H7 (cell line): ENCODE measurements at regions not wholly inside any gene's neighbourhood (a gene's known extent, or its start where the extent isn't known, plus 50 kb on each side); places are given as distances from the start of the nearest gene placed in this dataset.

Experiments used
- DNase-seq: peaks from one replicate; pipeline ENCODE4 v3.0.0; 2012
- H3K27me3 ChIP-seq: 2 replicates; pipeline ENCODE4 v1.6.0; 2011; ENCODE audit warnings: mild to moderate bottlenecking, low read length; ENCODE audit not compliant: control insufficient read depth, insufficient read depth
- H3K36me3 ChIP-seq: replicated peaks from 2 replicates; pipeline ENCODE4 v1.5.1; 2011; ENCODE audit warnings: low read length; ENCODE audit not compliant: control insufficient read depth, insufficient read depth
- H3K4me3 ChIP-seq: 2 replicates; pipeline ENCODE4 v1.5.1; 2011; ENCODE audit warnings: low read depth, mild to moderate bottlenecking, control low read depth, low read length, moderate library complexity; ENCODE audit not compliant: insufficient read depth

DNA sequence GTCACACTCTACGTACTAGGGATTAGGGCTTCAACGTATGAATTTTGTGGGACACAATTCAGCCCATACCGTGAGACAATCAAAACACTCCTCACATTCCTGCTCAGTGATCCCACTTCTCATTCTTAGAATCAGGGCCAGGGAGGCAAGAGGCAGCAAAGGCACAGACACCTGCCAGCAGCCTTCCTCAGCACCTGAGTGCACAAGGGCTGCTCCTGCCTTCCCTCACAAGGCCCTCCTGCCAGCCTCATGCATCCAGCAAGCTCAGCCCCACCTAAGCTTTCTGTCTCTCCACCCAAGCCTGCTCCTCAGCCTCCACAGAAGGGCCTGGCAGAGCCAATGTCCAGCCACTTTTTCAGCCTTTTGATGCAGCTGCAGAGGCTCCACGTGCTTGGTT lies 141.6 kb downstream of the SP3 start:
- no peaks in the 10 kb centered on the region for H3K36me3 ChIP-seq
- no peak overlapping the region for H3K4me3 ChIP-seq
- no peaks in the 10 kb centered on the region for H3K27me3 ChIP-seq
- DNase-seq, result no peak

DNA sequence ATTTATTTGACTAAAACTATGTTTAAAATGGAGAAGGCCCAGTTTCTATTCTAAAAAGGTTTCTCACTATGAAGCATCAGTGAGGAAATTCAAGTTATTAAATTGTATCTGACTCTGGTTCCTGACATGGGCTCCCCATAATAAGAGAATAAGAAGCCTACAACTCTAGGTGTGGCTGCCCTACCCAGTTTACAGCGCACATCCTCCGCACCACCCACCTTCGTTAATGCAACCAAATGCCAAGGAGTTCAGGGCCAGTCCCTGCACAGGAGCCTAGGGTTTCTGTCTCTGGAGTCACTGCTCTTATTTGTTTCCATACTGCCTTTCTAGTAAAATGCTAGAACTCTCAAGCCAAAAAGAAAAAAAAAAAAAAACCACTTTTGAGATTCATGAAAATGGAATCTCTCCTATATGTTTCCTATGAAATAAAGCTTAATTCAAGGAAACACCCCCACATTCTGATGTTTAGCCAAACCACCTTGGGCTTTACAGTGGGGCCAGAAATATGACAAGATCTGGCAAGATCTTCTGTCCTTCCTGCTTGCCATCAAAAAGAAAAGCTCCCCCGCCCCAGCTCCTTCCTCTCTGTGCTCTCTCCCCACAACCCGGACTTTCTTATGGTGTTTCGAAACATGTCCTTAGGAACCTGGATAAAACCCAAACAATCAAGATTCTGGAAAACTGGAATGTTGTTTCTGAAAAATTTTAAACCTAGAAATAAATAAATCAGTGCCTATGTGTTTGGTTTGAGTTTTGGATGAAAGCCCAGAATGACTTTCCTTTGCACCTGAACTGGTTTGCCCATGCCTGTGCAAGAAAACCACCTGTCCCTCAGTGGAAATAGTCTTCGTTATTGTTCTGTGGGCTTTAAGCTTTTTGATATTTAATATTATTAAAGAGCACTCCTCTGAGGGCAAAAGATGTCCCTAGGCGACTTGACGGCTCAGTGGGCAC lies 136.7 kb downstream of the SP3 start:
- Histone ChIP-seq H3K27me3 (no peaks in the 10 kb centered on the region), H3K4me3 (no peak overlapping the region), H3K36me3 (no peaks in the 10 kb centered on the region)
- no peak for DNase-seq

DNA sequence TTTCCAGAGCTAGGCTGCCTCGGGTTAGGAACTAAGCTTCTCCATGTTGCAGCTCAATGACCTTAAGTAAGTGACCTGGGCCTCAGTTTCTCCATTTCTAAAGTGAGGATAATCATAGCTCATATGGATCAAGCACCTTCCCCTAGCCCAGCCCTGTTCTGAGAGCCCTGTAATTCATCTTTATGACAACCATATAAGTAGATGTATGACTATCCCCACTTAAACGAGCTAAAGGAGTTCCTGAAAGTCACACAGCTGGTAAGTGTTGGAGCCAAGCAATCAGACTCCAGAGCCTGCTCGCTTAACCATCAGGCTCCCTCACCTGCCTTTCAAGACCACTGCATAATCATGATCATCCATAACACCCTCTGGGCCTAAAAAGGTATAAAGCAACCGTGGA lies 135.4 kb downstream of the SP3 start:
- Histone ChIP-seq H3K4me3 (no peak overlapping the region), H3K27me3 (no peaks in the 10 kb centered on the region), H3K36me3 (no peaks in the 10 kb centered on the region)
- no peak for DNase-seq

DNA sequence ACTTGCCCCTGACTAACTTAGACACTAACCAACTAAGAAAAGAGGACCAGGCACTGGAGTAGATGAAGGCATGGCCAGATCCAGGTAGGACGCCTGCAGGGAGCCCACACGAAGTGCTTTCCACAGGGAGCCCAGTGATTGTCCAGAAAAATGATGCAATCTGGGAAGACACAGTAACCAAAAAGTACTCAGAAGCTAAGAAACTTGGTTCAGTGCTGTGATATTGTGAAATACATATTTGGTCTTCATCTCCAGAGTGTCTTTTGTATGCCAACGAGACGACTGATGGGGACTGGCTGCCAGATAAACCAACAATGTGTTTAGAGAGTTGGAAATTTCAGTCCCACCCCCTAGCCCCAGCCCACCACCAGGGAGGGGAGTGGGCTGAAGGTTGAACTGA lies 135.0 kb downstream of the SP3 start:
- Histone ChIP-seq H3K4me3 (no peak overlapping the region), H3K36me3 (no peaks in the 10 kb centered on the region), H3K27me3 (no peaks in the 10 kb centered on the region)
- no peak for DNase-seq

DNA sequence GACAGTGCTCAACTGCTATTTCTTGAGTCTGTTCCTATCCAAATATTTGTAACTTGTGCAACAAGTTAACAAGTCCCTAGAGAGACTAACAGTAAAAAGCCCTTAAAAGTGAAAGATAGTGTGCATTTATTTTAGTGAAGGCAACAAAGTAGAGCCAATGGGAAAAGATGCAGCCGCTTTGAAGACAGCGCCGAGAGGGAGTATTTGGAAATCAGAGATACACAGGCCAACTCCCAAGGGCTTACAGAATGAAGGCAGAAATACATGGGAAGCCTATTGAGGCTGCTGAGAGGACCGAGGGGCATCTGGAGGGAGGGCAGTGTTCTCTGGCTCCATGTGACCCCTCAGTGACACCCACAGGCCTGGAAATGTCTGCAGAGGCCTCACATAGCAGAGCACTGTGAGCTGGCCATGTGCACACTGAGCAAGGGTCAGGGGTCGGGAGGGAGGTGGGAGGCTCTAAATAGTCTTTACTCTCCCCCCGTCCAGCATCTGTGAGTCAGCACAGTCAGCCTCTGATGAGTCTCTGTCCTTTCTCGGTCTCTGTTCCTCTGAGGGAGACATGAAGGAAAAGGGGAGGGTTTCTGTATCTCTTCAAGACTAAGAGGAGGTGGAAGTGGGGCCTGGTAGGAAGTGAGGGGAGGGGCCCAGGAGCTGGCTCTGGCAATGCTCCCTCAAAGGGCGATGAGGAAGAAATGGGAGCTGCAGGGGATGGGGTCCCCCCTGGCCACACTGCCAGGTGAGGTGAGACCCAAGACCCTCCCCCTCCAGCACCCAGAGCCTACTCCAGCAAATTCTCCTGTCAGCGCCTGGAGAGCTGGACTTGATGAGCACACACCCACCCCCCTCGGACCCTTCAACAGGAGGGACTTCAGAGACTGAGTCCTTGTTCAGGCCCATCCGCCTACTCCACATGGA lies 133.6 kb downstream of the SP3 start:
- Histone ChIP-seq H3K4me3 (no peak overlapping the region), H3K36me3 (no peaks in the 10 kb centered on the region), H3K27me3 (no peaks in the 10 kb centered on the region)
- no peak for DNase-seq

DNA sequence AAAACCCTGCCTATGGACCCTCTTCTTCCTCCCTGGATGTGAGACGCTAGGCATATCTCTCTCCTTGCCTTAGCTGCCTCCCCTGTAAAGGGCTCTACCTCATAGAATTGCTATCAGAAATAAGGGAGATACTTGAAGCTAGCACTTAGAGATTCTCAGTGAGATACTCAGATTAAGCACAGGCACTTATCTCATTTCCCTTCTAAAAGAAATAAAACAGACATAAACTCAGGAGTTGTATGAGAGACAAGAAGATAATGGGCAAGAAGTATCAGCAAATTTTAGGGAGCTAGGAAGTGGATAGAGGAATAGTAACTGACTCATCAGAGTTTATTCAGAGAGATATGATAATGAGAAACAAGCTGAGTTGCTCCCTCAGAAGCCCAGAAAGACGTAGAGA lies 131.0 kb downstream of the SP3 start:
- H3K27me3 ChIP-seq, result no peaks in the 10 kb centered on the region

DNA sequence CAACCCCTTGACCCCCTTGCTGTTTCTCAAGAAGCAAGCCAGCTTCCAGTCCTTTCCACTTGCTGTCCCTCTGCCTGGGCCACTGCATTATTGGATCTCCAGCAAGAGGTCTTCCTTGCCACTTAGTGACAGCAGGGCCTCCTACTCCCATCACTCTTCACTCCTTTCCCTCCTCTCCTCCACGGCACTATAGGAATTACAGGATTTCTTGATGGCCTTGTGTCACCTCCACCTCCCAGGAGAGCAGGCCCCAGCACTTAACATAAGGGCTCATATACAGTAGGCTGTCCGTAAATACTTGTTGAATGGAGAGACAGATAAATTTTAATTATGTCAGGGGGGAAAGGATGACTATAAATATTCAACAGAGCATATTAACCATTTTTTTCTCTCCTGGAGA lies 129.4 kb downstream of the SP3 start:
- H3K36me3 ChIP-seq, result no peaks in the 10 kb centered on the region
- DNase-seq, result no peak
- H3K27me3 ChIP-seq, result no peaks in the 10 kb centered on the region
- H3K4me3 ChIP-seq, result no peak overlapping the region

More for the DNA sequence above, 131.0 kb downstream of the SP3 start:
- Histone ChIP-seq H3K36me3 (no peaks in the 10 kb centered on the region), H3K4me3 (no peak overlapping the region)
- no peak for DNase-seq

DNA sequence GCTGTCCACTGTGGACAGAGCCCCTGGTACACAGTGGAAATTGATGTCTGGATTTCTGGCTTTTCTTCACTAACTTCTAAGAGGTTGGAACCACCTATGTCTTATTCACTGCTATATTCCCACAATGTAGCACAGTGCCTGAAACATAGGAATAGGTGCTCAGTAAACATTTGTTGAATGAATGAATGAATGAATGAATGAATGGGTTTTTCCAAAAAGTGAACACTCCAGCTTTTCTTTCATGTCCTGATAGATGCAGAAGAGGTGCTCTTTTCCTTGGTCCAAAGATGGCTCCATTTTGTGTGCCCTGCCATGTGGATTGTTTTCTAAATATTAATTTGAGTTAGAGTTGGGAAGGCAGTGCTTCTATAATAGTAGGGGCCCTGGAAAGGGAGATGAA lies 124.1 kb downstream of the SP3 start:
- no peak for DNase-seq
- H3K36me3 ChIP-seq, result no peaks in the 10 kb centered on the region
- no peaks in the 10 kb centered on the region for H3K27me3 ChIP-seq
- no peak overlapping the region for H3K4me3 ChIP-seq

DNA sequence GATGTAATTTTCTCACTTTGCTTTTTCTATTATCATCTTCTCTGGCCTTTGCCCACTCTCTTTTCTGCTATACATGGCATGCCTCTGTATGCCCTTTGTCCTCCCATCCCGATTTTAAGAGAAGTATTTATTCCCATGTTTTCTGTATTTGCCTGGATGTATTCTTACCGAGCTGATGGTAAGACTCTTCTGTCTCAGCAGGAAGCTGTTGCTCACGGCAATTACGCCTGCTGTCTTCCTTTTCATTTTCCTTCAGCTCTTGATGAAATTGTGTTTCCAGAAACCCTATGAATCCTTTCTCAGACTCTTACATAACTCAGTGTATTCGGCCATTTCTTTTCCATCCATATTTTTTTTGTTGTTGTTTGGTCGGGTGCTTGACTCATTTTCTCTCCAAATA lies 121.6 kb downstream of the SP3 start:
- no peak for DNase-seq
- no peak overlapping the region for H3K4me3 ChIP-seq
- no peaks in the 10 kb centered on the region for H3K36me3 ChIP-seq
- no peaks in the 10 kb centered on the region for H3K27me3 ChIP-seq

DNA sequence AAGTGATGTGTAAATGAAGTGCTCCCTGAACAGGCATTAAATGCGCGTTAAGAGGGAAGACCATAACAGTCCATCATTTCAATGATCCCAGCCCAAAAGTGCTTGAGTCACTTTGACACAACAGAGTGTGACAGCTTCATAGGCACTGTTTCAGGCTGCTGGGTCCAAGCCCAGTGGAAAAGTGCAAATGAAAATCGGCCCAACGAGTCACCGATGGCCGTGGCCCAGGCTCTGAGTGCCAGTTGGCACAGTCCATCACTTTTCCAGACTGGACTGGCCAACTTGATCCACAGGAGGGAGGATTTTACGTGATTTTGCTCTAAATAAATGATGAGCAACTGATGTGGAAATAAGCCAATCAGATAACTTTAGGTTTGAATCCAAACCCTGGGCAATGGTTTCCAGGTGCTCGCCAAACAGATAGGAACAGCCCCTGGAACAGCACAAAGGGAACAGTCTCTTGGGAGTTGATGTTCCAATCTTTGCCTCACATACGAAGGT lies 114.0 kb downstream of the SP3 start:
- no peaks in the 10 kb centered on the region for H3K36me3 ChIP-seq
- no peaks in the 10 kb centered on the region for H3K27me3 ChIP-seq
- no peak for DNase-seq
- no peak overlapping the region for H3K4me3 ChIP-seq

DNA sequence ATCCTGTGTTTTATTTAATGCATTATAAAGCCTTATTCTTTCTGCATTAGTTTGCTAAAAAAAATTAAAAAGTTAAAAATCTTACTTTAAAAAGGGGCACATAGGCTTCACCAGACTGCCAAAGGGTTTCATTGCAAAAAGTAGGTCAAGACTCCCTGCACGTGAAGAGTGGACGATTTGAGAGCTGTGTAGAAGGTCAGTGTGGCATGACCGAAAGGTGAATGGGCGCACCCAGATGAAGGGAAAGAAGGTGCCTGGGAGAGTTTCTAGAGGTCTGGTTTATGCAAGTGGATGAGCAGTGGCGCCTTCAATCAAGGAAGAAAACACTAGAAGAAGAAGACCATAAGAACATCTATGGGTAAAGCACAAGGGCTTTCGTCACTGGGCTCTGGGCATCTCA lies 111.0 kb downstream of the SP3 start:
- Histone ChIP-seq H3K36me3 (no peaks in the 10 kb centered on the region), H3K4me3 (no peak overlapping the region), H3K27me3 (no peaks in the 10 kb centered on the region)
- DNase-seq, result no peak

DNA sequence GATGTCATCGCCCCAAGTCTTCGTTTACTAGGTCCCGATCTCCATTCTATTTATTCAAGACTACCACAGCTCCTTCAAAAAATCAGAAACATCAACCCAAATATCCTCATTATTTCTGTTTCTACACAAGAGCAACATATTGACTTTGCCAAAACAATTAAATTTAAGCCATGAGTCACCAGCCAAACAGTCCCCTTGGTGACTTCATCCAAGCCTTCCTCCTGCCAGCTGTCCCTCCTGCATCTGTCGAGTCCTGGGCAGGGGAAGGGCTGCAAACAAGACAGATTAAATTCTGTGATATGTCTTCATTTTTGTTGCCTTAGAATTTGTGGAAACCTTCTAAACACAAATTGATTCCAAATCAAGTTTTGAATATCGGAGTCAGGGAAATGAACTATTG lies 110.3 kb downstream of the SP3 start:
- Histone ChIP-seq H3K36me3 (no peaks in the 10 kb centered on the region), H3K27me3 (no peaks in the 10 kb centered on the region)
- DNase-seq, result no peak

DNA sequence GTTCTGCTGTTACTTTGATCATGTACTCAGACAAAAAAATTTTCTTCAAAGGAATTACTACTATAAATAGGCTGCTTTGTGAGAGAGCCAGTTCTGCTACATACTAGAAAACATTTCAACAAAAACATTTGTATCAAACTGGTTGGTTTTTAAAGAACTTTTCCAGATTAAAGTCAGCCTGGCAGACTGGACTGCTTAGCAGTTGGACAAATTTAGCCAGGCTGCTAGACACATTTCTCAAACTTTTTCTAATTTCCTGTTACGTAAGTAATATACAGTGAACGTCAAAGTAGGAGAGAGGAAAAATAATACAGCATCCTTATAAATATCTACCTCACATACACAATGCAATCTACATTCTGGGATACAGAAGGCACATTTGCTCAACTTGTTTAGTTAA lies 109.5 kb downstream of the SP3 start:
- no peak for DNase-seq
- H3K27me3 ChIP-seq, result no peaks in the 10 kb centered on the region

More for the DNA sequence above, 110.3 kb downstream of the SP3 start:
- no peak overlapping the region for H3K4me3 ChIP-seq

More for the DNA sequence above, 109.5 kb downstream of the SP3 start:
- no peaks in the 10 kb centered on the region for H3K36me3 ChIP-seq
- no peak overlapping the region for H3K4me3 ChIP-seq
